ENCODE measurements at regions not wholly inside any gene's neighbourhood (a gene's known extent, or its start where the extent isn't known, plus 50 kb on each side); places are given as distances from the start of the nearest gene placed in this dataset.

DNA sequence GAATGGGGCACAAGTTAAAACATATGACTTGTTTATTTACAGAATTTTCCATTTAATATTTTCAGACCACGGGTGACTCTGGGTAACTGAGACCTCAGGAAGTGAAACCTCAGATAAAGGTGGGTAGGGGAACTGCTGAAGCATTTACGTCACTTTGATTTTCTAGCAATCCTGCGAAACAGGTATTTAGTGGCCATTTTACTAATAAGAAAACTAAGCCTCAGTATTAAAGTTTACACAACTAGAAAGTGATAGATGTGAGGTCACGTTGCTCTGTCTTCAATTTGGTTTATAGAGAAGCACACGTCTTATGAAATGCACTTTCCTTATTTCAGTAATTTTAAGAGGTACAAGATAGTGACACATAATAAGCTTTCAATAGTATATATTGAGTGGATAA is 402.8 kb downstream of the FGF9 start:
- H3K9me3 ChIP-seq (ENCODE audit: control insufficient read depth, insufficient read depth, low read depth, low read length): no peaks in the 10 kb centered on the region
- no peaks in the 10 kb centered on the region for H3K27me3 ChIP-seq (ENCODE audit: control insufficient read depth, insufficient read depth, low read length)
- H3K4me1 ChIP-seq (ENCODE audit: control insufficient read depth, insufficient read depth, low read length): no peaks in the 10 kb centered on the region
- no peaks in the 10 kb centered on the region for H3K36me3 ChIP-seq (ENCODE audit: control insufficient read depth, insufficient read depth, low read length)
- intact Hi-C loops (cut with micrococcal nuclease; ENCODE audit: unreplicated experiment) (no loop called here), in situ Hi-C loops (cut with HindIII; ENCODE audit: low pct_unique_long_range_greater_than_20kb, low sequenced_read_pairs) (no loop called here)
- CTCF ChIA-PET: no interaction called here
- no TSS peak for BruUV-seq (replicated peaks)
- H3K4me3 ChIP-seq (ENCODE audit: low read depth in 2 of 2, low read length in 2 of 2): no peak overlapping the region
- DNase-seq (ENCODE audit: low read depth, low spot score) (no peak), ATAC-seq (no peak)
- TF ChIP-seq SIN3A (IDR thresholded peaks at IDR 0.05; ENCODE audit: borderline replicate concordance, insufficient read depth, low read depth, low read length) (no peak), POLR2AphosphoS5 (IDR thresholded peaks at IDR 0.05; ENCODE audit: low read depth, low read length) (no peak), TCF7L2 (IDR thresholded peaks at IDR 0.05; ENCODE audit: low read depth, low read length) (no peak)
- TF ChIP-seq, protein P1, sequence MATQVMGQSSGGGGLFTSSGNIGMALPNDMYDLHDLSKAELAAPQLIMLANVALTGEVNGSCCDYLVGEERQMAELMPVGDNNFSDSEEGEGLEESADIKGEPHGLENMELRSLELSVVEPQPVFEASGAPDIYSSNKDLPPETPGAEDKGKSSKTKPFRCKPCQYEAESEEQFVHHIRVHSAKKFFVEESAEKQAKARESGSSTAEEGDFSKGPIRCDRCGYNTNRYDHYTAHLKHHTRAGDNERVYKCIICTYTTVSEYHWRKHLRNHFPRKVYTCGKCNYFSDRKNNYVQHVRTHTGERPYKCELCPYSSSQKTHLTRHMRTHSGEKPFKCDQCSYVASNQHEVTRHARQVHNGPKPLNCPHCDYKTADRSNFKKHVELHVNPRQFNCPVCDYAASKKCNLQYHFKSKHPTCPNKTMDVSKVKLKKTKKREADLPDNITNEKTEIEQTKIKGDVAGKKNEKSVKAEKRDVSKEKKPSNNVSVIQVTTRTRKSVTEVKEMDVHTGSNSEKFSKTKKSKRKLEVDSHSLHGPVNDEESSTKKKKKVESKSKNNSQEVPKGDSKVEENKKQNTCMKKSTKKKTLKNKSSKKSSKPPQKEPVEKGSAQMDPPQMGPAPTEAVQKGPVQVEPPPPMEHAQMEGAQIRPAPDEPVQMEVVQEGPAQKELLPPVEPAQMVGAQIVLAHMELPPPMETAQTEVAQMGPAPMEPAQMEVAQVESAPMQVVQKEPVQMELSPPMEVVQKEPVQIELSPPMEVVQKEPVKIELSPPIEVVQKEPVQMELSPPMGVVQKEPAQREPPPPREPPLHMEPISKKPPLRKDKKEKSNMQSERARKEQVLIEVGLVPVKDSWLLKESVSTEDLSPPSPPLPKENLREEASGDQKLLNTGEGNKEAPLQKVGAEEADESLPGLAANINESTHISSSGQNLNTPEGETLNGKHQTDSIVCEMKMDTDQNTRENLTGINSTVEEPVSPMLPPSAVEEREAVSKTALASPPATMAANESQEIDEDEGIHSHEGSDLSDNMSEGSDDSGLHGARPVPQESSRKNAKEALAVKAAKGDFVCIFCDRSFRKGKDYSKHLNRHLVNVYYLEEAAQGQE (IDR thresholded peaks at IDR 0.05; ENCODE audit: insufficient read depth in 1 of 2, low read depth in 2 of 2, low read length in 1 of 2): no peak
- TF ChIP-seq, protein P2, sequence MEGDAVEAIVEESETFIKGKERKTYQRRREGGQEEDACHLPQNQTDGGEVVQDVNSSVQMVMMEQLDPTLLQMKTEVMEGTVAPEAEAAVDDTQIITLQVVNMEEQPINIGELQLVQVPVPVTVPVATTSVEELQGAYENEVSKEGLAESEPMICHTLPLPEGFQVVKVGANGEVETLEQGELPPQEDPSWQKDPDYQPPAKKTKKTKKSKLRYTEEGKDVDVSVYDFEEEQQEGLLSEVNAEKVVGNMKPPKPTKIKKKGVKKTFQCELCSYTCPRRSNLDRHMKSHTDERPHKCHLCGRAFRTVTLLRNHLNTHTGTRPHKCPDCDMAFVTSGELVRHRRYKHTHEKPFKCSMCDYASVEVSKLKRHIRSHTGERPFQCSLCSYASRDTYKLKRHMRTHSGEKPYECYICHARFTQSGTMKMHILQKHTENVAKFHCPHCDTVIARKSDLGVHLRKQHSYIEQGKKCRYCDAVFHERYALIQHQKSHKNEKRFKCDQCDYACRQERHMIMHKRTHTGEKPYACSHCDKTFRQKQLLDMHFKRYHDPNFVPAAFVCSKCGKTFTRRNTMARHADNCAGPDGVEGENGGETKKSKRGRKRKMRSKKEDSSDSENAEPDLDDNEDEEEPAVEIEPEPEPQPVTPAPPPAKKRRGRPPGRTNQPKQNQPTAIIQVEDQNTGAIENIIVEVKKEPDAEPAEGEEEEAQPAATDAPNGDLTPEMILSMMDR (IDR thresholded peaks at IDR 0.05): no peak
- H3K27ac ChIP-seq (ENCODE audit: low read length): no peak overlapping the region
- POLR2A ChIA-PET: no interaction called here

DNA sequence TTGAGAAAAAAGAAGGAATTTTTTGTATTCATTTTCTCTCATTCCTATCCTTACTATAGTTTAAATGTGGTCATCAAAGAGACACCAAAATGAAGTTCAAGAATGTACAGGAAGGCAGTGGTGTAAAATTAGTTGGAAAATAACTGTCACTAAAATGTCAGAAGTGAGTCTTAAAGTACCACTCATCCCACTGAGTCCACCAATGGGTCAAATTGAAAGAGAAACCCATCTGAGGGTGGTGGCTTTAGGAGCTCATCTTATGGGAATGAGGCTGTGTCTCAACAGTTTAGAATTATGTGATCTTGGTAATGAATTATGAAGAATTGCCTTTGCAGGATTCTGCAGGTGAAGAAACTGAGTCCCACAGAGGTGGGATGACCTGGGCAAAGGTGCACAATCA is 403.5 kb downstream of the FGF9 start:
- in situ Hi-C loops (cut with HindIII; ENCODE audit: low pct_unique_long_range_greater_than_20kb, low sequenced_read_pairs) (no loop called here), intact Hi-C loops (cut with micrococcal nuclease; ENCODE audit: unreplicated experiment) (no loop called here)
- ATAC-seq: no peak
- Histone ChIP-seq H3K9me3 (ENCODE audit: control insufficient read depth, insufficient read depth, low read depth, low read length) (no peaks in the 10 kb centered on the region), H3K27ac (ENCODE audit: low read length) (no peak overlapping the region), H3K4me1 (ENCODE audit: control insufficient read depth, insufficient read depth, low read length) (no peaks in the 10 kb centered on the region), H3K27me3 (ENCODE audit: control insufficient read depth, insufficient read depth, low read length) (no peaks in the 10 kb centered on the region), H3K4me3 (ENCODE audit: low read depth in 2 of 2, low read length in 2 of 2) (no peak overlapping the region), H3K36me3 (ENCODE audit: control insufficient read depth, insufficient read depth, low read length) (no peaks in the 10 kb centered on the region)
- BruUV-seq (replicated peaks): no TSS peak
- DNase-seq (ENCODE audit: low read depth, low spot score): no peak
- CTCF ChIA-PET: no interaction called here
- POLR2A ChIA-PET: no interaction called here
- TF ChIP-seq, protein P2 (IDR thresholded peaks at IDR 0.05): no peak
- TF ChIP-seq TCF7L2 (IDR thresholded peaks at IDR 0.05; ENCODE audit: low read depth, low read length) (no peak), SIN3A (IDR thresholded peaks at IDR 0.05; ENCODE audit: borderline replicate concordance, insufficient read depth, low read depth, low read length) (no peak), POLR2AphosphoS5 (IDR thresholded peaks at IDR 0.05; ENCODE audit: low read depth, low read length) (no peak)
- TF ChIP-seq, protein P1 (IDR thresholded peaks at IDR 0.05; ENCODE audit: insufficient read depth in 1 of 2, low read depth in 2 of 2, low read length in 1 of 2): no peak
